ENCODE measurements at regions not wholly inside any gene's neighbourhood (a gene's known extent, or its start where the extent isn't known, plus 50 kb on each side); places are given as distances from the start of the nearest gene placed in this dataset.
A peak's percentile ranks its signal among the peaks of the same experiment; 100 is the strongest.

- H3K27me3 ChIP-seq, result no peaks in the 10 kb centered on the region
- TF ChIP-seq CTCF (IDR thresholded peaks at IDR 0.05), result no peak
- intact Hi-C loops (cut with DNase I), result no loop called here
- H3K4me1 ChIP-seq, result no peaks in the 10 kb centered on the region
- H3K9me3 ChIP-seq, result no peaks in the 10 kb centered on the region
- peak; percentile 35 for DNase-seq
- ATAC-seq, result no peak
- H3K27ac ChIP-seq, result no peak overlapping the region
- no peak overlapping the region for H3K4me3 ChIP-seq
- H3K36me3 ChIP-seq, result no peaks in the 10 kb centered on the region
These were observed 77.4 kb upstream of the IQSEC1 start for GRCh38 chr3:13150624-13151023.

- no peak for ATAC-seq
- DNase-seq, result peak; percentile 48
- intact Hi-C loops (cut with DNase I), result no loop called here
- TF ChIP-seq CTCF (IDR thresholded peaks at IDR 0.05), result no peak
- Histone ChIP-seq H3K27me3 (no peaks in the 10 kb centered on the region), H3K4me3 (no peak overlapping the region), H3K36me3 (no peaks in the 10 kb centered on the region), H3K27ac (no peak overlapping the region), H3K9me3 (no peaks in the 10 kb centered on the region), H3K4me1 (no peaks in the 10 kb centered on the region)
These were observed 76.3 kb upstream of the IQSEC1 start for GRCh38 chr3:13149330-13150108.

DNA sequence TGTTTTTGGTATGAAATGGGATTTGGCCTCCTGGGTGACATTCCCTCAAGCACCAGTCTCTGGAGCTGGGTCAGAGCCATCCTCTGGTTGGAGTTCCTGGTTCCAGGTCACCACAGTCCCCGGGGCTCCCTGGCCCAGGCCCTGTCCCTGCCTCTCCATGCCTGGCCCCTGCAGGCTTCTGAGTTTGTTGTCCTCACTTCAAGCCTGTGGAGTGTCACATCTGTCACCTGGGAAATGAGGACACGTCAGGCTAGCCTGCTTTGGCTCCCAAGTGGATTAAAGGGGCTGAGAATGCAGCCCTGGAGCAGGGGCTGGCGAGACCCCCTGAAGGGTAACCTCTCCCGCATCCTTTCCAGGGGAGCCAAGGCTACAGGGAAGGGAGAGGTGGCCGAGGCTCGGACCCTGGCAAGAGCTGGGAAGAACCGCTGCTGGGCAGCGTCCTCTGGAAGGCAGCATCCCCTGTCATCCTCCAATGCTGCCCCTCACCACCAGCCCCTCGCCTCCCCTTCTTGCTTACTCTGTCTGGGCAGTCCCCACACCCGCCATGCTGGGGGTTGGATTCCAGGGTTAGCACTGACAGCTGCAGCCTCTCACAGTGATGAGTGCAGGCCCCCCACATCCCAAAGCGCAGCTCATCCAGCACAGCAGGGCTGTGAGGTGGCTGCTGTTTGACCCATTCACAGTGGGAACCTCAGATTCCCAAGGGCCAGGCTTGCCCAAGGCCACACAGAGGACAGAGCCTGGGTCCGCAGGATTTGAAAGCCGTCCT is 75.5 kb upstream of the IQSEC1 start:
- no peak overlapping the region for H3K27ac ChIP-seq
- DNase-seq (peak; percentile 51), ATAC-seq (no peak)
- TF ChIP-seq CTCF (IDR thresholded peaks at IDR 0.05), result no peak
- no peaks in the 10 kb centered on the region for H3K36me3 ChIP-seq
- H3K4me1 ChIP-seq, result no peaks in the 10 kb centered on the region
- no peak overlapping the region for H3K4me3 ChIP-seq
- intact Hi-C loops (cut with DNase I), result no loop called here
- no peaks in the 10 kb centered on the region for H3K27me3 ChIP-seq
- no peaks in the 10 kb centered on the region for H3K9me3 ChIP-seq

GRCh38 chr3:13148126-13148525 is 74.9 kb upstream of the IQSEC1 start:
- no peaks in the 10 kb centered on the region for H3K36me3 ChIP-seq
- H3K9me3 ChIP-seq, result no peaks in the 10 kb centered on the region
- no peak for ATAC-seq
- no peak for TF ChIP-seq CTCF (IDR thresholded peaks at IDR 0.05)
- DNase-seq, result no peak
- H3K27me3 ChIP-seq, result no peaks in the 10 kb centered on the region
- H3K27ac ChIP-seq, result no peak overlapping the region
- H3K4me3 ChIP-seq, result no peak overlapping the region
- no peaks in the 10 kb centered on the region for H3K4me1 ChIP-seq
- intact Hi-C loops (cut with DNase I), result no loop called here

DNA sequence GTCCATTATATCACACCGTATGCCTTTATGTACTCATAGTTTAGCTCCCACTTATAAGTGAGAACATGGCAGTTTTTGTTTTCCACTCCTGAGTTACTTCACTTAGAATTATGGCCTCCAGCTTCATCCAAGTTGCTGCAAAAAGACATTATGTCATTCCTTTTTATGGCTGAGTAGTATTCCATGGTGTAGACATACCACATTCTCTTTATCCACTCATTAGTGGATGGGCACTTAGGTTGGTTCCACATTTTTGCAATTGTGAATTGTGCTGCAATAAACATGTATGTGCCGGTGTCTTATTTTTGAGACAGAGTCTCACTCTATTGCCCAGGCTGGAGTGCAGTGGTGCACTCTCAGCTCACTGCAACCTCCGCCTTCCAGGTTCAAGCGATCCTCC is 74.1 kb upstream of the IQSEC1 start:
- intact Hi-C loops (cut with DNase I), result no loop called here
- Histone ChIP-seq H3K9me3 (no peaks in the 10 kb centered on the region), H3K27ac (no peak overlapping the region), H3K27me3 (no peaks in the 10 kb centered on the region), H3K36me3 (no peaks in the 10 kb centered on the region), H3K4me1 (no peaks in the 10 kb centered on the region), H3K4me3 (no peak overlapping the region)
- TF ChIP-seq CTCF (IDR thresholded peaks at IDR 0.05), result no peak
- ATAC-seq (no peak), DNase-seq (no peak)
